Glutamatergic neuron (in vitro differentiated cells): ENCODE measurements at regions not wholly inside any gene's neighbourhood (a gene's known extent, or its start where the extent isn't known, plus 50 kb on each side); places are given as distances from the start of the nearest gene placed in this dataset.

Experiments
- DNase-seq: peaks from one replicate; pipeline ENCODE4 v3.0.0; 2022
- H3K27ac Mint-ChIP-seq: one replicate; pipeline ENCODE4 v1.8.0; 2020; ENCODE audit warnings: mild to moderate bottlenecking, mixed read lengths, inconsistent platforms; ENCODE audit not compliant: unreplicated experiment
- H3K27me3 Mint-ChIP-seq: one replicate; pipeline ENCODE4 v1.8.0; 2020; ENCODE audit warnings: mild to moderate bottlenecking, moderate library complexity, mixed read lengths, inconsistent platforms; ENCODE audit not compliant: unreplicated experiment
- H3K36me3 Mint-ChIP-seq: one replicate; pipeline ENCODE4 v1.8.0; 2020; ENCODE audit warnings: mild to moderate bottlenecking, mixed read lengths, inconsistent platforms; ENCODE audit not compliant: unreplicated experiment
- H3K4me1 Mint-ChIP-seq: one replicate; pipeline ENCODE4 v1.8.0; 2020; ENCODE audit warnings: mild to moderate bottlenecking, low read depth, mixed read lengths, inconsistent platforms; ENCODE audit not compliant: unreplicated experiment
- H3K4me3 Mint-ChIP-seq: one replicate; pipeline ENCODE4 v1.8.0; 2020; ENCODE audit warnings: mild to moderate bottlenecking, mixed read lengths, inconsistent platforms; ENCODE audit not compliant: unreplicated experiment
- H3K9me3 Mint-ChIP-seq: one replicate; pipeline ENCODE4 v1.8.0; 2020; ENCODE audit warnings: mild to moderate bottlenecking, moderate library complexity, mixed read lengths, inconsistent platforms; ENCODE audit not compliant: unreplicated experiment
- TF ChIP-seq, protein P1 (sequence below): fragments of 200-600 bp; sonication (generic); IDR thresholded peaks from one replicate; pipeline ENCODE4 v1.5.0; 2021; ENCODE audit not compliant: partially characterized antibody, unreplicated experiment

DNA sequence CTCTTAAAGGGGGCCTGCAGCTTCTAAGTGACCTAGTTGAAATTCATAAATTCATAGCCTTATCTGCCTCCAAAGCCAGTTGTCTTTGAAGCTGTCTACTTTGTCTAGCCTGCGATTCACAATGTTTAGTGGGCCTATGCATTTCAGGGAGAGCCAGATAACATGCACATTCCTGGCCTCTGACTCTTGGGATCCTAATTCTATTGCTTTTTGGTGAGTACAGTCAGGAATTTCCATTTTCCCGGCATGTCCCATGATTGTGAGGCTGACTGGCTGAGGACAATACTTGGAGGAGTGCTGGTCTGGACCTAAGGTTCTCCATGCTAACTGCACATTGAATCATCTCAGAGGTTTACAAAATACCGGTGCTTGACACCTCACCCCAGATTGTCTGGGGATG is 155.0 kb downstream of the MSL3 start:
- TF ChIP-seq, protein P1, sequence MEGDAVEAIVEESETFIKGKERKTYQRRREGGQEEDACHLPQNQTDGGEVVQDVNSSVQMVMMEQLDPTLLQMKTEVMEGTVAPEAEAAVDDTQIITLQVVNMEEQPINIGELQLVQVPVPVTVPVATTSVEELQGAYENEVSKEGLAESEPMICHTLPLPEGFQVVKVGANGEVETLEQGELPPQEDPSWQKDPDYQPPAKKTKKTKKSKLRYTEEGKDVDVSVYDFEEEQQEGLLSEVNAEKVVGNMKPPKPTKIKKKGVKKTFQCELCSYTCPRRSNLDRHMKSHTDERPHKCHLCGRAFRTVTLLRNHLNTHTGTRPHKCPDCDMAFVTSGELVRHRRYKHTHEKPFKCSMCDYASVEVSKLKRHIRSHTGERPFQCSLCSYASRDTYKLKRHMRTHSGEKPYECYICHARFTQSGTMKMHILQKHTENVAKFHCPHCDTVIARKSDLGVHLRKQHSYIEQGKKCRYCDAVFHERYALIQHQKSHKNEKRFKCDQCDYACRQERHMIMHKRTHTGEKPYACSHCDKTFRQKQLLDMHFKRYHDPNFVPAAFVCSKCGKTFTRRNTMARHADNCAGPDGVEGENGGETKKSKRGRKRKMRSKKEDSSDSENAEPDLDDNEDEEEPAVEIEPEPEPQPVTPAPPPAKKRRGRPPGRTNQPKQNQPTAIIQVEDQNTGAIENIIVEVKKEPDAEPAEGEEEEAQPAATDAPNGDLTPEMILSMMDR = no peak
- Mint-ChIP-seq H3K9me3 (no peaks in the 10 kb centered on the region), H3K4me3 (no peak overlapping the region), H3K27ac (no peak overlapping the region), H3K36me3 (no peaks in the 10 kb centered on the region), H3K27me3 (no peaks in the 10 kb centered on the region), H3K4me1 (no peaks in the 10 kb centered on the region)
- no peak for DNase-seq

DNA sequence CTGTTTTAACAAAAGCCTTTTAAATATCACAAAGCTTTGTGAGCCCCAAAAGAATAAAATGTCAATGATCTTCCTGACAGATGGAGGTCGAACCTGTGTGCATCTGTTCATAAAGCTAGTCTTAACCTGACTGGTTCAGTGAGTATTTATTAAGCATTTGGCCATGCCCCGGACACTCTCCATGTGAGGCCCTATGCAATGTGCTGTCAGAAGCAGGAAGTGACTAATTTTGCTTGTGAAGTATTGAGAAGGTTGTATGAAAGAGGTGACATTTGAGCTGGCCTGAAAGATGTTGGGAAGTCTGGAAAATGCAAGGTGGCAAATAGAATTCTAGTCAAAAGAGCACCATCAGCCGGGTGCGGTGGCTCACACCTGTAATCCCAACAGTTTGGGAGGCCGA is 171.4 kb downstream of the MSL3 start:
- Mint-ChIP-seq H3K4me1 (no peaks in the 10 kb centered on the region), H3K27ac (no peak overlapping the region), H3K4me3 (no peak overlapping the region), H3K36me3 (no peaks in the 10 kb centered on the region), H3K9me3 (peaks cover 2% of the 10 kb centered on the region), H3K27me3 (no peaks in the 10 kb centered on the region)
- TF ChIP-seq, protein P1 = no peak
- DNase-seq = no peak

DNA sequence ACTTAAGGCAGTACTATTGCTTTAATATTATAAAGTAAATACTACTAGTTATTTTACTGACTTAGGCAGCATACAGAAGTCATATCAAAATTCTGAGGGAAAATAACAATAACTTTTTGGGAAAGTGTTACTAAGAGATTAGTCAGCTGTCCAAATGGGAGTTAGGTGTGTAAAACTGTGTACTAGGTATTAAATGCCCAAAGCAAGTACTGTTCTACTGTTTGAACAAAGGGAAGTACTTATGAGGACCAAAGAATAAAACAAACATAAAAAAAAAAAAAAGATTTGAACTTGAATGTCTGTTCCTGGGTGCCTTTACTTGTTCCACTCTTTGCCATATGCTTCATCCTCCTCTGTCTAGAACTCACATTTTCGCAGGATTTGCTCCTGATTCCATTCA is 174.4 kb downstream of the MSL3 start:
- Mint-ChIP-seq H3K4me3 (no peak overlapping the region), H3K9me3 (no peaks in the 10 kb centered on the region), H3K36me3 (no peaks in the 10 kb centered on the region), H3K27ac (no peak overlapping the region), H3K27me3 (no peaks in the 10 kb centered on the region), H3K4me1 (no peaks in the 10 kb centered on the region)
- DNase-seq = no peak
- TF ChIP-seq, protein P1 = no peak

DNA sequence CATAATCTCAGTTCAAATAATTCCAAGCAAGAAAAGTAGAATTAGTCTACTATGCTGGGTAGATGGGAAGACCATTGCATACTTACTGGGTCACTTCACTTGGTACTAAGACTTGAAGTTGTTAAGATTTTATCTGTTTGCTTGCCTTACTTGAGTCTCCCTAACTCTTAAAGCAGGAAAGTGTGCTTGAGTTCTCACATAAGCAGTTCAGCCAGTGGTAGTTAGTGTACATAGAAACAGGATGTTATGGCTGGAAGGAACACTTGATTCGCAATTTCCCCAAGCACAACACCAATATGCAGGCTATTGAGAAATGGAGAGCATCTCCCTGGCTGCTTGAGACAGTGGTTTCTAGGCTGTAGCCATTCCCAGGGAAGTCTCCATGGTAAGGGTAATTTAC is 176.1 kb downstream of the MSL3 start:
- H3K9me3 Mint-ChIP-seq = no peaks in the 10 kb centered on the region

DNA sequence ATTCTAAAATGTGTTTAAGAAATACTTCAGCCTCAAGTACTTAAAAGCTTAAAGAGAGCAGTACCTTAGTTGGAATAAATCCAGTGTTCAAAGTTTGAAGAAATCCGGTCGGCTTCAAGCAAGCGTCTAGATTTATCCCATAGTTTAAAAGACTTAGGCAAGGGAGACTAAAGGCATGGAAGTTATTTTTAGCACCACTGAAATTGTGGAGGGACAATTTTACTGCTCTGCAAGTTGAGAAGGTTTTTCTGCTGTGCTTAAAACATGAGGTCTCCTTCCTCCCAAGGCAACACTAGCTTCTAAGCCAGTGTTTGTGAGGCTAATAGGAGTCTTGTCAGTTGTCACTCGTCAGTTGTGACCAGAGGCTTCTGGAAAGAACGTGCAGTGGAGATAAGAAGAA is 183.5 kb downstream of the MSL3 start:
- no peaks in the 10 kb centered on the region for H3K9me3 Mint-ChIP-seq
- no peak overlapping the region for H3K4me3 Mint-ChIP-seq
- H3K27me3 Mint-ChIP-seq = no peaks in the 10 kb centered on the region
- TF ChIP-seq, protein P1 = no peak
- DNase-seq = no peak
- no peaks in the 10 kb centered on the region for H3K4me1 Mint-ChIP-seq
- H3K27ac Mint-ChIP-seq = no peak overlapping the region
- H3K36me3 Mint-ChIP-seq = no peaks in the 10 kb centered on the region

More for the DNA sequence above, 176.1 kb downstream of the MSL3 start:
- H3K4me3 Mint-ChIP-seq = no peak overlapping the region
- H3K4me1 Mint-ChIP-seq = no peaks in the 10 kb centered on the region
- H3K27me3 Mint-ChIP-seq = no peaks in the 10 kb centered on the region
- no peaks in the 10 kb centered on the region for H3K36me3 Mint-ChIP-seq
- H3K27ac Mint-ChIP-seq = no peak overlapping the region
- TF ChIP-seq, protein P1 = no peak
- no peak for DNase-seq
